Globus pallidus (tissue), 1 donor: ENCODE measurements at regions not wholly inside any gene's neighbourhood (a gene's known extent, or its start where the extent isn't known, plus 50 kb on each side); places are given as distances from the start of the nearest gene placed in this dataset.
A peak's percentile ranks its signal among the peaks of the same experiment; 100 is the strongest.

Experiments used
- DNase-seq: peaks from one replicate; pipeline ENCODE4 v3.0.0-alpha.2; 2015; ENCODE audit warnings: low spot score

- no peak for DNase-seq
These were observed 157.0 kb upstream of the CACNA1E start for GRCh38 chr1:181326348-181326747.

GRCh38 chr1:181327796-181328195 lies 155.5 kb upstream of the CACNA1E start:
- DNase-seq, result no peak

GRCh38 chr1:181334724-181335123 lies 148.6 kb upstream of the CACNA1E start:
- DNase-seq, result no peak

GRCh38 chr1:181335631-181336030 lies 147.7 kb upstream of the CACNA1E start:
- no peak for DNase-seq

GRCh38 chr1:181341026-181341632 lies 142.2 kb upstream of the CACNA1E start:
- no peak for DNase-seq

- no peak for DNase-seq
These were observed 139.2 kb upstream of the CACNA1E start for GRCh38 chr1:181344091-181344490.

- no peak for DNase-seq
These were observed 138.2 kb upstream of the CACNA1E start for GRCh38 chr1:181345146-181345545.

GRCh38 chr1:181347495-181348390 lies 135.6 kb upstream of the CACNA1E start:
- DNase-seq, result peak; percentile 6

GRCh38 chr1:181349512-181349911 lies 133.8 kb upstream of the CACNA1E start:
- DNase-seq, result no peak

GRCh38 chr1:181350131-181350530 lies 133.2 kb upstream of the CACNA1E start:
- no peak for DNase-seq

GRCh38 chr1:181351740-181352139 lies 131.6 kb upstream of the CACNA1E start:
- DNase-seq, result no peak

- no peak for DNase-seq
These were observed 130.6 kb upstream of the CACNA1E start for GRCh38 chr1:181352695-181353094.

- DNase-seq, result no peak
These were observed 129.8 kb upstream of the CACNA1E start for GRCh38 chr1:181353526-181353925.

- no peak for DNase-seq
These were observed 128.5 kb upstream of the CACNA1E start for GRCh38 chr1:181354865-181355264.

- DNase-seq, result no peak
These were observed 126.6 kb upstream of the CACNA1E start for GRCh38 chr1:181356505-181357340.

- no peak for DNase-seq
These were observed 124.3 kb upstream of the CACNA1E start for GRCh38 chr1:181359012-181359411.

GRCh38 chr1:181364801-181365200 lies 118.5 kb upstream of the CACNA1E start:
- no peak for DNase-seq

- DNase-seq, result no peak
These were observed 116.4 kb upstream of the CACNA1E start for GRCh38 chr1:181366910-181367309.

GRCh38 chr1:181369416-181369815 lies 113.9 kb upstream of the CACNA1E start:
- DNase-seq, result no peak

- DNase-seq, result no peak
These were observed 99.6 kb upstream of the CACNA1E start for GRCh38 chr1:181383695-181384094.

GRCh38 chr1:181386340-181386739 lies 97.0 kb upstream of the CACNA1E start:
- DNase-seq, result no peak

GRCh38 chr1:181386951-181387350 lies 96.4 kb upstream of the CACNA1E start:
- no peak for DNase-seq

GRCh38 chr1:181387702-181388101 lies 95.6 kb upstream of the CACNA1E start:
- DNase-seq, result no peak
